Astrocyte (in vitro differentiated cells and primary cell): ENCODE measurements at regions not wholly inside any gene's neighbourhood (a gene's known extent, or its start where the extent isn't known, plus 50 kb on each side); places are given as distances from the start of the nearest gene placed in this dataset.
"Not testable (repeated sequence)": the region's sequence is repeated elsewhere in the genome, so short reads cannot be mapped to it uniquely, and the experiment has no call there.

Source experiments
- DNase-seq: peaks from one replicate; pipeline ENCODE4 v3.0.0-alpha.2; 2010; ENCODE audit warnings: low read depth
- FAIRE-seq: peaks from 2 replicates; lab custom pipeline; 2011; peaks lifted over from hg19 to GRCh38; lab: Jason Lieb, UNC
- H2AFZ ChIP-seq: 2 replicates; pipeline ENCODE4 v1.6.0; 2012; ENCODE audit warnings: low read depth, low read length, inconsistent platforms
- H3K27ac ChIP-seq: 2 replicates; pipeline ENCODE4 v1.5.1; 2011; ENCODE audit warnings: low read depth, low read length, inconsistent platforms
- H3K27me3 ChIP-seq: 2 replicates; pipeline ENCODE4 v1.6.0; 2011; ENCODE audit warnings: low read length, inconsistent platforms; ENCODE audit not compliant: insufficient read depth
- H3K36me3 ChIP-seq: 2 replicates; pipeline ENCODE4 v1.5.1; 2011; ENCODE audit warnings: low read length, inconsistent platforms; ENCODE audit not compliant: insufficient read depth
- H3K4me1 ChIP-seq: 2 replicates; pipeline ENCODE4 v1.5.1; 2011; ENCODE audit warnings: low read length, inconsistent platforms; ENCODE audit not compliant: insufficient read depth
- H3K4me2 ChIP-seq: 2 replicates; pipeline ENCODE4 v1.6.0; 2012; ENCODE audit warnings: low read length, inconsistent platforms
- H3K4me3 ChIP-seq: 2 replicates; pipeline ENCODE4 v1.5.1; 2011; ENCODE audit warnings: low read depth, mild to moderate bottlenecking, low read length, inconsistent platforms; ENCODE audit not compliant: insufficient read depth
- H3K79me2 ChIP-seq: 2 replicates; pipeline ENCODE4 v1.6.0; 2012; ENCODE audit warnings: mild to moderate bottlenecking, low read length, inconsistent platforms; ENCODE audit not compliant: insufficient read depth
- H3K9ac ChIP-seq: 2 replicates; pipeline ENCODE4 v1.6.0; 2012; ENCODE audit warnings: mild to moderate bottlenecking, low read length, inconsistent platforms
- H3K9me3 ChIP-seq: 2 replicates; pipeline ENCODE4 v1.5.1; 2012; ENCODE audit warnings: low read depth, mild to moderate bottlenecking, low read length, inconsistent platforms; ENCODE audit not compliant: insufficient read depth
- H4K20me1 ChIP-seq: 2 replicates; pipeline ENCODE4 v1.6.0; 2012; ENCODE audit warnings: low read length, inconsistent platforms; ENCODE audit not compliant: insufficient read depth
- H3K27ac Mint-ChIP-seq: one replicate; pipeline ENCODE4 v1.8.0; 2021; ENCODE audit warnings: mild to moderate bottlenecking, mixed read lengths; ENCODE audit not compliant: unreplicated experiment
- H3K27me3 Mint-ChIP-seq: one replicate; pipeline ENCODE4 v1.8.0; 2021; ENCODE audit warnings: low read depth, mixed read lengths; ENCODE audit not compliant: unreplicated experiment
- H3K36me3 Mint-ChIP-seq: one replicate; pipeline ENCODE4 v1.8.0; 2021; ENCODE audit warnings: low read depth, mixed read lengths; ENCODE audit not compliant: unreplicated experiment
- H3K4me1 Mint-ChIP-seq: one replicate; pipeline ENCODE4 v1.8.0; 2021; ENCODE audit warnings: low read depth, mixed read lengths; ENCODE audit not compliant: unreplicated experiment
- H3K4me3 Mint-ChIP-seq: one replicate; pipeline ENCODE4 v1.8.0; 2021; ENCODE audit warnings: mild to moderate bottlenecking, moderate library complexity, mixed read lengths; ENCODE audit not compliant: unreplicated experiment
- H3K9me3 Mint-ChIP-seq: one replicate; pipeline ENCODE4 v1.8.0; 2021; ENCODE audit warnings: mild to moderate bottlenecking, mixed read lengths; ENCODE audit not compliant: unreplicated experiment
- EZH2 ChIP-seq: IDR thresholded peaks from 2 replicates; pipeline ENCODE4 v1.6.1; 2012; ENCODE audit warnings: mild to moderate bottlenecking, low read length, inconsistent platforms; ENCODE audit not compliant: insufficient read depth
- TF ChIP-seq, protein P1 (sequence below): IDR thresholded peaks from 2 replicates; pipeline ENCODE4 v1.5.1; 2011; ENCODE audit warnings: low read depth, mild to moderate bottlenecking, inconsistent platforms, low read length, moderate library complexity; ENCODE audit not compliant: insufficient read depth

DNA sequence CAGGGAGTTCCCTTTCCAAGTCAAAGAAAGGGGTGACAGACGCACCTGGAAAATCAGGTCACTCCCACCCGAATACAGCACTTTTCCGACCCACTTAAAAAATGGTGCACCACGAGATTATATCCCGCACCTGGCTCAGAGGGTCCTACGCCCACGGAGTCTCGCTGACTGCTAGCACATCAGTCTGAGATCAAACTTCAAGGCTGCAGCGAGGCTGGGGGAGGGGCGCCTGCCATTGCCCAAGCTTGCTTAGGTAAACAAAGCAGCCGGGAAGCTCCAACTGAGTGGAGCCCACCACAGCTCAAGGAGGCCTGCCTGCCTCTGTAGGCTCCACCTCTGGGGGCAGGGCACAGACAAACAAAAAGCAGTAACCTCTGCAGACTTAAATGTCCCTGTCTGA, 277.8 kb upstream of the ARHGAP42 start:
- not testable (repeated sequence) for H3K27me3 ChIP-seq, H3K36me3 ChIP-seq, H4K20me1 ChIP-seq, H3K79me2 ChIP-seq, H3K4me2 ChIP-seq, H3K4me3 ChIP-seq, H3K9ac ChIP-seq, H3K4me1 Mint-ChIP-seq, H2AFZ ChIP-seq, FAIRE-seq, H3K27me3 Mint-ChIP-seq, H3K36me3 Mint-ChIP-seq, DNase-seq, H3K4me1 ChIP-seq, H3K9me3 ChIP-seq, H3K27ac ChIP-seq, H3K9me3 Mint-ChIP-seq, H3K4me3 Mint-ChIP-seq
- peak overlapping the region; percentile 35 for H3K27ac Mint-ChIP-seq

DNA sequence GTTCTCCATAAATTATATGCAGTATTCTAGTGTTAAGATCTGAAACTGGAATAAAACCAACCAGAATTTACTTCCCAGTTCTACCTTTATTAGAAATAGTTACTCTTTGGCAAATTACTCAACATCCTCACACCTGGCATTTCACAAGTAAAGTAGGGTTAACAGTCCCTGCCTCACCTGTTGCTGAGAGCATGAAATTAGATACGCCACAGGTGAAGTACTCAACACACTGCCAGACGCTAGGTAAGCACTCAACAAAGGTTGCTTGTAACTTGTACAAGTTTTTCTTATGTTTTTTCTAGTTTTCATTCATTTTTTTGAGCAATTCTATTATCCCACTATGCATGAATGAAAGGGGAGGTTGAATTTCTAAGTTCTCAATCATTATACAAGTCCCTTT, 267.6 kb upstream of the ARHGAP42 start:
- Histone ChIP-seq H3K27ac (no peak overlapping the region), H3K79me2 (no peaks in the 10 kb centered on the region), H4K20me1 (no peaks in the 10 kb centered on the region), H3K9me3 (no peaks in the 10 kb centered on the region), H3K36me3 (no peaks in the 10 kb centered on the region), H3K4me3 (no peak overlapping the region), H3K4me1 (no peaks in the 10 kb centered on the region), H3K27me3 (no peaks in the 10 kb centered on the region), H2AFZ (no peak overlapping the region), H3K4me2 (no peak overlapping the region), H3K9ac (no peak overlapping the region)
- no peak overlapping the region for H3K27ac Mint-ChIP-seq
- H3K4me3 Mint-ChIP-seq, result no peak overlapping the region
- H3K27me3 Mint-ChIP-seq, result no peaks in the 10 kb centered on the region
- FAIRE-seq (no peak), DNase-seq (no peak)
- peaks cover 4% of the 10 kb centered on the region for H3K36me3 Mint-ChIP-seq
- H3K4me1 Mint-ChIP-seq, result no peaks in the 10 kb centered on the region
- H3K9me3 Mint-ChIP-seq, result peaks cover 17% of the 10 kb centered on the region
- TF ChIP-seq, protein P1, sequence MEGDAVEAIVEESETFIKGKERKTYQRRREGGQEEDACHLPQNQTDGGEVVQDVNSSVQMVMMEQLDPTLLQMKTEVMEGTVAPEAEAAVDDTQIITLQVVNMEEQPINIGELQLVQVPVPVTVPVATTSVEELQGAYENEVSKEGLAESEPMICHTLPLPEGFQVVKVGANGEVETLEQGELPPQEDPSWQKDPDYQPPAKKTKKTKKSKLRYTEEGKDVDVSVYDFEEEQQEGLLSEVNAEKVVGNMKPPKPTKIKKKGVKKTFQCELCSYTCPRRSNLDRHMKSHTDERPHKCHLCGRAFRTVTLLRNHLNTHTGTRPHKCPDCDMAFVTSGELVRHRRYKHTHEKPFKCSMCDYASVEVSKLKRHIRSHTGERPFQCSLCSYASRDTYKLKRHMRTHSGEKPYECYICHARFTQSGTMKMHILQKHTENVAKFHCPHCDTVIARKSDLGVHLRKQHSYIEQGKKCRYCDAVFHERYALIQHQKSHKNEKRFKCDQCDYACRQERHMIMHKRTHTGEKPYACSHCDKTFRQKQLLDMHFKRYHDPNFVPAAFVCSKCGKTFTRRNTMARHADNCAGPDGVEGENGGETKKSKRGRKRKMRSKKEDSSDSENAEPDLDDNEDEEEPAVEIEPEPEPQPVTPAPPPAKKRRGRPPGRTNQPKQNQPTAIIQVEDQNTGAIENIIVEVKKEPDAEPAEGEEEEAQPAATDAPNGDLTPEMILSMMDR, result no peak
- no peak for TF ChIP-seq EZH2

DNA sequence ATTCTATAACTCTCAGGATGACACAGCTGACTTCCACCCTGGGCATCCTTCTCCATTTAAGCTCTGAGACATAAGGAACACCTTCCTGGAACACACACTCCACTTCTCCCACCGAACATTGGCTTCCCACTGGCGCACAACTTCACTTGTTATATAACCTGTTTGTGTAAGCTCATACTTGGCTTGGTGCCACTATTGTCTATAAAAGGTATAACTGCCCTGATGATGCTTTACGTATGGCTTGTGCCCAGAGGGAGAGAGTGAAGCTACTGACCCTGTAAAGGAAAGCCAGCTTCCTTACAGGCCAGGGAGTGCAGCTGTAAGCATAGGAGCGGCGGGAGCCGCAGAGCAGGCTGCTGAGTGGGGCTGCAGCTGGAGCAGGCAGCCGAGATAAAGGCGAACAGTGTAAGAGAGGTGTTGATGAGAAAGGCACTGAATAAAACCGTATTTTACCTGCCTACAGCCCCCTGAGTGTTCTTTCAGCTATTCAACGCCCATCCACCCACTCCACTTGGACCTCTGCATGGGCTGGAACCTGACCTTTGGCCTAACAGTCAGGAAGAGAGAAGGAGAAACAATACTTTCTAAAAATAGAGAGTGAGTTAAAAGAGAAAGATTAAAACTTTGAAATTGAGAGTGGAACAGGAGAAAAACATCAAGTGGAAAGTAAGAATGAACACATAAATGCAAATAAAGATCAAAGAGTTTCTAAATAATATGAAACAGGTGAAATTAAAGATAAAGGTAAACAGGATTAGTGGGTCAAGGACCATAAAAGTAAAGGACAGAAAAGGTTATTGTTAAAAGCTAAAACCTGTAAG, 252.1 kb upstream of the ARHGAP42 start:
- no peaks in the 10 kb centered on the region for H3K36me3 ChIP-seq
- no peak overlapping the region for H3K27ac ChIP-seq
- no peaks in the 10 kb centered on the region for H3K4me1 ChIP-seq
- no peak overlapping the region for H3K9ac ChIP-seq
- H3K79me2 ChIP-seq, result no peaks in the 10 kb centered on the region
- TF ChIP-seq, protein P1, result no peak
- no peak for TF ChIP-seq EZH2
- no peaks in the 10 kb centered on the region for H3K9me3 ChIP-seq
- DNase-seq (no peak), FAIRE-seq (no peak)
- no peak overlapping the region for H3K4me2 ChIP-seq
- H3K9me3 Mint-ChIP-seq, result no peaks in the 10 kb centered on the region
- H3K4me1 Mint-ChIP-seq, result peaks cover 3% of the 10 kb centered on the region
- H3K27ac Mint-ChIP-seq, result no peak overlapping the region
- H3K36me3 Mint-ChIP-seq, result no peaks in the 10 kb centered on the region
- H2AFZ ChIP-seq, result no peak overlapping the region
- no peak overlapping the region for H3K4me3 ChIP-seq
- H4K20me1 ChIP-seq, result no peaks in the 10 kb centered on the region
- H3K27me3 ChIP-seq, result no peaks in the 10 kb centered on the region
- no peak overlapping the region for H3K4me3 Mint-ChIP-seq
- H3K27me3 Mint-ChIP-seq, result no peaks in the 10 kb centered on the region
